ENCODE measurements at regions not wholly inside any gene's neighbourhood (a gene's known extent, or its start where the extent isn't known, plus 50 kb on each side); places are given as distances from the start of the nearest gene placed in this dataset.

DNA sequence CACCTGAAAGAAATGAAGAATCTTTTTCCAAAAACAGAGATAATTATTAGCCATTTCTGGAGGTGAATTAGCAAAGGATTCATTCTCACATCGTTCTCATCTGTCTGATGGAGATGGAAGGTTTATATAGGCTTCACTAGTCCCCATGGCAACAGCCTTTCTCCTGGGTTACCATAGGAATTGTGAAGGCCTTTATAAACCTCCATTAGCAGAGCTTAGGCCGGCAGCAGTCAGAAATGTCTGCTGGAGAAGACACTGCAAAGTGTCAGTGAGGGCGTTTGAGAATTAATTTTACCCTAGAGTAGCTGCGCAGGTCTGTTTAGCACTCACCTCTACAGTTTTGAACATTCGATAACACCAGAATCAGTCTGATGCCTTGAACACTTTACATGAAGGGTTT, 290.4 kb upstream of the NR4A3 start:
- H3K18ac ChIP-seq (ENCODE audit: extremely low read depth, low read length): no peak overlapping the region
- H4K20me1 ChIP-seq (replicated peaks in 1 of 2; ENCODE audit: control insufficient read depth in 1 of 2, insufficient read depth in 2 of 2, low read length in 2 of 2): no peaks in the 10 kb centered on the region
- no peak overlapping the region for H3K56ac ChIP-seq (replicated peaks; ENCODE audit: insufficient read length, low read depth, low read length)
- no peak overlapping the region for H3K9ac ChIP-seq (replicated peaks in 1 of 4; ENCODE audit: extremely low read depth in 1 of 4, low read depth in 3 of 4, low read length in 3 of 4)
- no peaks in the 10 kb centered on the region for H3K4me1 ChIP-seq (replicated peaks in 1 of 4; ENCODE audit: control insufficient read depth in 3 of 4, insufficient read depth in 4 of 4, low read length in 3 of 4)
- POLR2A ChIA-PET (ENCODE audit: partially characterized antibody): no interaction called here
- no peak overlapping the region for H2BK120ac ChIP-seq (replicated peaks; ENCODE audit: low read depth, low read length)
- no peaks in the 10 kb centered on the region for H3K9me3 ChIP-seq (ENCODE audit: insufficient read depth in 2 of 2, low read depth in 1 of 2, low read length in 1 of 2)
- no peak overlapping the region for H2AK5ac ChIP-seq (ENCODE audit: low read depth, low read length)
- no peaks in the 10 kb centered on the region for H3K79me2 ChIP-seq (ENCODE audit: control insufficient read depth in 1 of 2, insufficient read depth in 2 of 2, low read length in 2 of 2)
- no peak overlapping the region for H2BK20ac ChIP-seq (ENCODE audit: low read length)
- no peak overlapping the region for H3K14ac ChIP-seq (ENCODE audit: insufficient read length)
- no peak overlapping the region for H3K23ac ChIP-seq (ENCODE audit: insufficient read length)
- CTCF ChIA-PET (ENCODE audit: partially characterized antibody): interaction anchor here (0.7 to 1.0 kb wide), 4 partner anchors 10 to 265 kb away, joined by 3 to 4 read pairs (median 3); no protein-coding TSS in a partner anchor
- no peak overlapping the region for H4K8ac ChIP-seq (ENCODE audit: extremely low read depth, insufficient read depth, low read length)
- H3K27ac ChIP-seq (ENCODE audit: low read depth, low read length): no peak overlapping the region
- H2AFZ ChIP-seq (ENCODE audit: low read length): no peak overlapping the region
- no peak overlapping the region for H2BK15ac ChIP-seq (ENCODE audit: low read length)
- H3K27me3 ChIP-seq (replicated peaks in 1 of 4; ENCODE audit: control insufficient read depth in 3 of 4, extremely low read depth in 1 of 4, insufficient read depth in 3 of 4, low read length in 3 of 4): no peaks in the 10 kb centered on the region; a peak in 1 of 7 replicates
- no peak overlapping the region for H3K4me3 ChIP-seq (ENCODE audit: extremely low read depth in 1 of 4, insufficient read depth in 2 of 4, low read depth in 3 of 4, low read length in 4 of 4)
- H3K79me1 ChIP-seq (ENCODE audit: low read depth, low read length): no peaks in the 10 kb centered on the region
- no peak overlapping the region for H3K4ac ChIP-seq (replicated peaks; ENCODE audit: insufficient read length, low read depth, low read length)
- H4K5ac ChIP-seq (ENCODE audit: insufficient read length, low read depth, low read length): no peak overlapping the region
- no peak overlapping the region for H2BK5ac ChIP-seq (ENCODE audit: low read depth, low read length)
- no peak overlapping the region for H2BK12ac ChIP-seq (ENCODE audit: low read depth, low read length)
- WGBS, 2 experiments (ENCODE audit: extremely low coverage in 1 of 2, insufficient coverage in 1 of 2, insufficient read length in 1 of 2, insufficient replicate concordance in 2 of 2, low coverage in 1 of 2, low lambda C conversion rate in 2 of 2, missing lambda C conversion rate in 1 of 2): 87% methylated on average over 5 of the region's 5 CpGs; no CpG with 5 or more reads in 1 of the 2 experiments
- DNase-seq (ENCODE audit: low read depth in 1 of 2, low spot score in 2 of 2) (no peak), FAIRE-seq (no peak)
- H4K91ac ChIP-seq (replicated peaks; ENCODE audit: insufficient read length, low read length): no peak overlapping the region
- TF ChIP-seq MAFK (IDR thresholded peaks at IDR 0.05; ENCODE audit: low read depth, low read length): no peak
- no peak for TF ChIP-seq KDM1A (IDR thresholded peaks at IDR 0.05; ENCODE audit: borderline replicate concordance, low read length)
- TF ChIP-seq TAF7 (optimal IDR thresholded peaks at IDR 0.05; ENCODE audit: borderline replicate concordance, low read depth, low read length): no peak
- no peak for TF ChIP-seq BCL11A (IDR thresholded peaks at IDR 0.05; ENCODE audit: low read depth in 2 of 2, low read length in 2 of 2)
- TF ChIP-seq, protein P1, sequence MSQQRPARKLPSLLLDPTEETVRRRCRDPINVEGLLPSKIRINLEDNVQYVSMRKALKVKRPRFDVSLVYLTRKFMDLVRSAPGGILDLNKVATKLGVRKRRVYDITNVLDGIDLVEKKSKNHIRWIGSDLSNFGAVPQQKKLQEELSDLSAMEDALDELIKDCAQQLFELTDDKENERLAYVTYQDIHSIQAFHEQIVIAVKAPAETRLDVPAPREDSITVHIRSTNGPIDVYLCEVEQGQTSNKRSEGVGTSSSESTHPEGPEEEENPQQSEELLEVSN (IDR thresholded peaks at IDR 0.05): no peak
- no peak for TF ChIP-seq SAP30 (IDR thresholded peaks at IDR 0.05; ENCODE audit: insufficient read depth, insufficient replicate concordance, low read length)
- TF ChIP-seq CBX5 (IDR thresholded peaks at IDR 0.05; ENCODE audit: low read depth, low read length): no peak
- TF ChIP-seq SIX5 (IDR thresholded peaks at IDR 0.05; ENCODE audit: low read depth, low read length): no peak
- TF ChIP-seq HDAC2 (IDR thresholded peaks at IDR 0.05; ENCODE audit: borderline replicate concordance in 1 of 2, low read depth in 2 of 2, low read length in 2 of 2): no peak
- no peak for TF ChIP-seq KDM5A (IDR thresholded peaks at IDR 0.05; ENCODE audit: low read length)
- TF ChIP-seq CHD2 (IDR thresholded peaks at IDR 0.05; ENCODE audit: low read length): no peak
- TF ChIP-seq RBBP5 (IDR thresholded peaks at IDR 0.05; ENCODE audit: borderline replicate concordance, low read depth, low read length): no peak
- H3K4me2 ChIP-seq (ENCODE audit: insufficient read depth in 1 of 2, low read depth in 2 of 2, low read length in 2 of 2): no peak overlapping the region
- H3K36me3 ChIP-seq (ENCODE audit: control insufficient read depth in 2 of 4, insufficient read depth in 4 of 4, low read length in 3 of 4): no peaks in the 10 kb centered on the region; a peak in 1 of 8 replicates
- H3K23me2 ChIP-seq (ENCODE audit: low read depth, low read length): no peaks in the 10 kb centered on the region
